IMR-90 (cell line): ENCODE measurements at regions not wholly inside any gene's neighbourhood (a gene's known extent, or its start where the extent isn't known, plus 50 kb on each side); places are given as distances from the start of the nearest gene placed in this dataset.

Experiments used
- ATAC-seq: fragments of 200-7000 bp; cut with Tn5 transposase; 2 replicates; pipeline ENCODE4 v1.9.1; 2020; ENCODE audit warnings: low read depth, mild to moderate bottlenecking, moderate library complexity
- BruUV-seq: library from RNA; stranded (reverse); fragments of 400-500 nt; replicated peaks from 2 replicates; lab custom pipeline; 2021; lab: Mats Ljungman, UMichigan
- CTCF ChIA-PET: fragments of 300-600 bp; formaldehyde crosslinking; extraction: SDS; loops from one replicate; lab custom pipeline; 2021; ENCODE audit warnings: antibody characterized with exemption; lab: Yijun Ruan, JAX
- POLR2A ChIA-PET: fragments of 300-600 bp; sonication (Branson Sonifier 250); formaldehyde crosslinking; loops from one replicate; lab custom pipeline; 2022; ENCODE audit warnings: antibody characterized with exemption; ENCODE audit not compliant: unreplicated experiment; lab: Charles Lee
- DNase-seq: peaks from one replicate; pipeline ENCODE4 v3.0.0; 2013
- H2AFZ ChIP-seq: replicated peaks from 2 replicates; pipeline ENCODE3; 2013; ENCODE audit warnings: low read length, mild to moderate bottlenecking; ENCODE audit not compliant: poor library complexity
- H2AK5ac ChIP-seq: 2 replicates; pipeline ENCODE4 v1.6.1; 2013; ENCODE audit warnings: low read depth, low read length, inconsistent platforms
- H2AK9ac ChIP-seq: replicated peaks from 2 replicates; pipeline ENCODE3; 2013; ENCODE audit warnings: mild to moderate bottlenecking, low read depth, low read length, moderate library complexity; ENCODE audit not compliant: poor library complexity
- H2BK120ac ChIP-seq: 2 replicates; pipeline ENCODE4 v1.6.1; 2013; ENCODE audit warnings: low read depth, low read length, inconsistent platforms
- H2BK15ac ChIP-seq: 3 replicates; pipeline ENCODE4 v1.6.1; 2013; ENCODE audit warnings: low read depth, low read length, inconsistent platforms
- H2BK20ac ChIP-seq: 2 replicates; pipeline ENCODE4 v1.6.1; 2013; ENCODE audit warnings: low read depth, mild to moderate bottlenecking, inconsistent platforms, low read length, moderate library complexity
- H2BK5ac ChIP-seq: 2 replicates; pipeline ENCODE4 v1.6.1; 2013; ENCODE audit warnings: mild to moderate bottlenecking, low read depth, low read length, inconsistent platforms; ENCODE audit not compliant: poor library complexity, severe bottlenecking
- H3K14ac ChIP-seq: replicated peaks from 2 replicates; pipeline ENCODE4 v1.6.1; 2013; ENCODE audit warnings: low read depth, low read length, inconsistent platforms
- H3K18ac ChIP-seq: 2 replicates; pipeline ENCODE4 v1.6.1; 2013; ENCODE audit warnings: low read depth, low read length, control low read depth
- H3K23ac ChIP-seq: 2 replicates; pipeline ENCODE4 v1.6.1; 2013; ENCODE audit warnings: low read depth, low read length, inconsistent platforms
- H3K27ac ChIP-seq: 2 replicates; pipeline ENCODE4 v1.5.1; 2013; ENCODE audit warnings: mild to moderate bottlenecking, control low read depth, low read length; ENCODE audit not compliant: insufficient read depth
- H3K27me3 ChIP-seq: 2 replicates; pipeline ENCODE4 v1.6.1; 2013; ENCODE audit warnings: low read length; ENCODE audit not compliant: control insufficient read depth, insufficient read depth
- H3K36me3 ChIP-seq: 2 replicates; pipeline ENCODE4 v1.6.1; 2013; ENCODE audit warnings: low read length, mixed read lengths; ENCODE audit not compliant: control insufficient read depth, insufficient read depth
- H3K4ac ChIP-seq: 2 replicates; pipeline ENCODE4 v1.6.1; 2013; ENCODE audit warnings: low read depth, low read length, inconsistent platforms
- H3K4me1 ChIP-seq: 2 replicates; pipeline ENCODE4 v1.6.1; 2013; ENCODE audit warnings: low read length, mixed read lengths; ENCODE audit not compliant: control insufficient read depth, insufficient read depth
- H3K4me2 ChIP-seq: 2 replicates; pipeline ENCODE4 v1.6.1; 2013; ENCODE audit warnings: low read depth, mild to moderate bottlenecking, control low read depth, low read length, moderate library complexity
- H3K4me3 ChIP-seq: 2 replicates; pipeline ENCODE4 v1.5.1; 2013; ENCODE audit warnings: low read depth, mild to moderate bottlenecking, control low read depth, low read length, moderate library complexity; ENCODE audit not compliant: insufficient read depth
- H3K56ac ChIP-seq: 2 replicates; pipeline ENCODE4 v1.6.1; 2013; ENCODE audit warnings: low read length, inconsistent platforms; ENCODE audit not compliant: insufficient read depth; ENCODE audit errors: extremely low read depth
- H3K79me1 ChIP-seq, 2 experiments: 2 replicates each; pipeline ENCODE4 v1.6.1; 2013; ENCODE audit warnings: low read length in 2 of 2, inconsistent platforms in 1 of 2, low read depth in 1 of 2
- H3K9ac ChIP-seq: 2 replicates; pipeline ENCODE4 v1.6.1; 2013; ENCODE audit warnings: low read depth, low read length, control low read depth
- H3K9me1 ChIP-seq: 2 replicates; pipeline ENCODE4 v1.6.1; 2013; ENCODE audit warnings: low read length, inconsistent platforms; ENCODE audit not compliant: insufficient read depth
- H3K9me3 ChIP-seq: 2 replicates; pipeline ENCODE4 v1.6.1; 2013; ENCODE audit warnings: low read length; ENCODE audit not compliant: control insufficient read depth, insufficient read depth
- H4K20me1 ChIP-seq: 2 replicates; pipeline ENCODE4 v1.6.1; 2013; ENCODE audit warnings: low read length, inconsistent platforms; ENCODE audit not compliant: insufficient read depth
- H4K5ac ChIP-seq: 2 replicates; pipeline ENCODE4 v1.6.1; 2013; ENCODE audit warnings: mild to moderate bottlenecking, low read depth, low read length, control low read depth
- H4K8ac ChIP-seq, 2 experiments: 2 replicates each; pipeline ENCODE4 v1.6.1; 2013; ENCODE audit warnings: low read depth in 2 of 2, low read length in 2 of 2, control low read depth in 1 of 2, inconsistent platforms in 1 of 2
- H4K91ac ChIP-seq: 2 replicates; pipeline ENCODE4 v1.6.1; 2013; ENCODE audit warnings: low read depth, low read length, inconsistent platforms; ENCODE audit not compliant: insufficient read depth
- BHLHE40 ChIP-seq: fragments of 150-350 bp; IDR thresholded peaks from 2 replicates; pipeline ENCODE4 v1.6.1; 2016; ENCODE audit warnings: mild to moderate bottlenecking, low read depth, low read length
- CEBPB ChIP-seq: IDR thresholded peaks from 2 replicates; pipeline ENCODE4 v1.6.1; 2012; ENCODE audit warnings: low read depth, low read length, improper control_type of control experiment
- CHD1 ChIP-seq: IDR thresholded peaks from 2 replicates; pipeline ENCODE4 v1.6.1; 2012; ENCODE audit warnings: low read depth, low read length, improper control_type of control experiment
- FOS ChIP-seq: fragments of 150-350 bp; IDR thresholded peaks from 2 replicates; pipeline ENCODE4 v1.6.1; 2016; ENCODE audit warnings: low read depth, low read length
- MAFK ChIP-seq: IDR thresholded peaks from 2 replicates; pipeline ENCODE4 v1.6.1; 2012; ENCODE audit warnings: low read depth, low read length, improper control_type of control experiment
- NFE2L2 ChIP-seq: fragments of 150-350 bp; IDR thresholded peaks from 2 replicates; pipeline ENCODE4 v1.6.1; 2016; ENCODE audit warnings: low read depth, mild to moderate bottlenecking, low read length
- RCOR1 ChIP-seq: IDR thresholded peaks from 2 replicates; pipeline ENCODE4 v1.6.1; 2012; ENCODE audit warnings: mild to moderate bottlenecking, low read length, improper control_type of control experiment; ENCODE audit not compliant: insufficient replicate concordance
- SMC3 ChIP-seq: fragments of 150-350 bp; IDR thresholded peaks from 2 replicates; pipeline ENCODE4 v1.6.1; 2016; ENCODE audit warnings: low read depth, mild to moderate bottlenecking, antibody characterized with exemption, low read length, moderate library complexity
- WGBS, 2 experiments: methylation state at CpG; one replicate each; pipeline versions ENCODE4 v1.1.5 to v1.1.7; 2013; ENCODE audit warnings: missing lambda C conversion rate in 2 of 2; ENCODE audit not compliant: insufficient read length in 1 of 2; ENCODE audit errors: extremely low coverage in 2 of 2; 5-methylcytosine and 5-hydroxymethylcytosine counted together
- dilution Hi-C: fragments of 300-500 bp; cut with HindIII; formaldehyde crosslinking; loops from one replicate; pipeline ENCODE4 v1.14.3; 2018; ENCODE audit warnings: low sequenced_read_pairs; ENCODE audit not compliant: unreplicated experiment
- in situ Hi-C: fragments of 300-500 bp; cut with MboI; formaldehyde crosslinking; loops from 3 replicates; pipeline ENCODE4 v1.14.3; 2019; ENCODE audit warnings: low sequenced_read_pairs, inconsistent platforms, mixed read lengths
- intact Hi-C: fragments of 100-400 bp; cut with micrococcal nuclease; formaldehyde crosslinking; loops from 2 replicates; pipeline ENCODE4 v1.10.0; 2022
- TF ChIP-seq, protein P1 (sequence below): conservative IDR thresholded peaks from 2 replicates; pipeline ENCODE4 v1.5.1; 2012; ENCODE audit warnings: mild to moderate bottlenecking, low read depth, low read length, improper control_type of control experiment
- TF ChIP-seq, protein P2 (sequence below): fragments of 150-350 bp; IDR thresholded peaks from 2 replicates; pipeline ENCODE4 v1.6.1; 2016; ENCODE audit warnings: low read depth, mild to moderate bottlenecking, low read length, moderate library complexity, borderline replicate concordance

DNA sequence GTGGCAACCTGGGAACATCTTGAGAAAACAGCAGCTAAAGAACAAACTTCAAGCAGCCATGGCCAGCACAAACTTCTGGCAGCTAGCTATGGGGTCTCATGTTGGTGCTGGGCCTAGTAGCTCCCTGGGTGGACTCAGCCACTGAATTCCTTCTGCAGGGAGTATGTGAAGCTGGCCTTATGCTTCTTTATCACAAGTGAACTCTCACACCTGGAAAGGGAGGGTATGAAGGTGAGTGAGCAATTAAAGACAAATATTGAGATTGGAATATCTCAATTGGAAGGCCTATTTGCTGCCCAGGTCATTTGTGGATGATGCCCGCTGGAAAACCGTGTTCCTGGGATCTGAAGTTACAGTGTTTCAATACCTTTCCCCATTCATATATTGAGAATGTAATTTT, 153.3 kb upstream of the RPS6KA3 start:
- no peak overlapping the region for H3K23ac ChIP-seq
- no peak overlapping the region for H3K14ac ChIP-seq
- TF ChIP-seq, protein P1, sequence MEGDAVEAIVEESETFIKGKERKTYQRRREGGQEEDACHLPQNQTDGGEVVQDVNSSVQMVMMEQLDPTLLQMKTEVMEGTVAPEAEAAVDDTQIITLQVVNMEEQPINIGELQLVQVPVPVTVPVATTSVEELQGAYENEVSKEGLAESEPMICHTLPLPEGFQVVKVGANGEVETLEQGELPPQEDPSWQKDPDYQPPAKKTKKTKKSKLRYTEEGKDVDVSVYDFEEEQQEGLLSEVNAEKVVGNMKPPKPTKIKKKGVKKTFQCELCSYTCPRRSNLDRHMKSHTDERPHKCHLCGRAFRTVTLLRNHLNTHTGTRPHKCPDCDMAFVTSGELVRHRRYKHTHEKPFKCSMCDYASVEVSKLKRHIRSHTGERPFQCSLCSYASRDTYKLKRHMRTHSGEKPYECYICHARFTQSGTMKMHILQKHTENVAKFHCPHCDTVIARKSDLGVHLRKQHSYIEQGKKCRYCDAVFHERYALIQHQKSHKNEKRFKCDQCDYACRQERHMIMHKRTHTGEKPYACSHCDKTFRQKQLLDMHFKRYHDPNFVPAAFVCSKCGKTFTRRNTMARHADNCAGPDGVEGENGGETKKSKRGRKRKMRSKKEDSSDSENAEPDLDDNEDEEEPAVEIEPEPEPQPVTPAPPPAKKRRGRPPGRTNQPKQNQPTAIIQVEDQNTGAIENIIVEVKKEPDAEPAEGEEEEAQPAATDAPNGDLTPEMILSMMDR, result no peak
- TF ChIP-seq RCOR1 (no peak), CHD1 (no peak), BHLHE40 (no peak), FOS (no peak), CEBPB (no peak), NFE2L2 (no peak), SMC3 (no peak), MAFK (no peak)
- TF ChIP-seq, protein P2, sequence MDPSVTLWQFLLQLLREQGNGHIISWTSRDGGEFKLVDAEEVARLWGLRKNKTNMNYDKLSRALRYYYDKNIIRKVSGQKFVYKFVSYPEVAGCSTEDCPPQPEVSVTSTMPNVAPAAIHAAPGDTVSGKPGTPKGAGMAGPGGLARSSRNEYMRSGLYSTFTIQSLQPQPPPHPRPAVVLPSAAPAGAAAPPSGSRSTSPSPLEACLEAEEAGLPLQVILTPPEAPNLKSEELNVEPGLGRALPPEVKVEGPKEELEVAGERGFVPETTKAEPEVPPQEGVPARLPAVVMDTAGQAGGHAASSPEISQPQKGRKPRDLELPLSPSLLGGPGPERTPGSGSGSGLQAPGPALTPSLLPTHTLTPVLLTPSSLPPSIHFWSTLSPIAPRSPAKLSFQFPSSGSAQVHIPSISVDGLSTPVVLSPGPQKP, result no peak
- ATAC-seq (no peak), DNase-seq (no peak)
- dilution Hi-C loops, result no loop called here
- no peaks in the 10 kb centered on the region for H3K36me3 ChIP-seq
- no peak overlapping the region for H3K18ac ChIP-seq
- H2AFZ ChIP-seq, result no peak overlapping the region
- H3K27me3 ChIP-seq, result no peaks in the 10 kb centered on the region
- H4K20me1 ChIP-seq, result no peaks in the 10 kb centered on the region
- H2BK5ac ChIP-seq, result no peak overlapping the region
- no TSS peak for BruUV-seq
- no peak overlapping the region for H4K91ac ChIP-seq
- H3K4me3 ChIP-seq, result no peak overlapping the region
- no peaks in the 10 kb centered on the region for H3K9me3 ChIP-seq
- H4K8ac ChIP-seq, result no peak overlapping the region
- H3K4me1 ChIP-seq, result no peaks in the 10 kb centered on the region
- H2BK20ac ChIP-seq, result no peak overlapping the region
- ChIA-PET CTCF (no interaction called here), POLR2A (no interaction called here)
- no peak overlapping the region for H2AK9ac ChIP-seq
- H3K9me1 ChIP-seq, result no peaks in the 10 kb centered on the region
- no peak overlapping the region for H2BK15ac ChIP-seq
- H2BK120ac ChIP-seq, result no peak overlapping the region
- in situ Hi-C loops, result no loop called here
- H3K4ac ChIP-seq, result no peak overlapping the region
- H3K4me2 ChIP-seq, result no peak overlapping the region
- no peak overlapping the region for H3K27ac ChIP-seq
- no CpG with 5 or more reads among the region's 2 CpGs for WGBS, 2 experiments
- intact Hi-C loops, result no loop called here
- no peak overlapping the region for H4K5ac ChIP-seq
- H3K56ac ChIP-seq, result no peak overlapping the region
- no peak overlapping the region for H2AK5ac ChIP-seq
- H3K9ac ChIP-seq, result no peak overlapping the region
- H3K79me1 ChIP-seq, result no peaks in the 10 kb centered on the region
